ENCODE measurements at regions not wholly inside any gene's neighbourhood (a gene's known extent, or its start where the extent isn't known, plus 50 kb on each side); places are given as distances from the start of the nearest gene placed in this dataset.

DNA sequence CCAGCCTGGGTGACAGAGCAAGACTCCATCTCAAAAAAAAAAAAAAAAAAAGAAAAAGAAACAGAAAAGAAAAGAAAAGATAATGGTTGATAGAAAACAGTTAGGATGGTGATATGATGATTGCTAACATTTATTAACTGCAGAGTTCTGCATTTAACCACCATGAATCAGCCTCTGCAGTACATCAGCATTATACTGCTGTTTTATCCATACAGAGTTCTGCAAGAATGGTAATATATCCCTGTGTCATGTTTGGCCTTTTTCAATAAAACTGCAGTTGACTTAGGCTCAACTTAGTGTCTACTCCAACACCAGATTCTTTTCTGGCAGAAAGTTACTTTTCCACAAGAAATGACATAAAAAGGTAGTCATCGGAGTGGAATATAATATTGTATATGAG is 62.6 kb downstream of the DUSP6 start:
- no peak for DNase-seq (ENCODE audit: low read depth)
- no peak overlapping the region for H3K4me3 ChIP-seq (ENCODE audit: low read depth, low read length)
- TF ChIP-seq, protein P1, sequence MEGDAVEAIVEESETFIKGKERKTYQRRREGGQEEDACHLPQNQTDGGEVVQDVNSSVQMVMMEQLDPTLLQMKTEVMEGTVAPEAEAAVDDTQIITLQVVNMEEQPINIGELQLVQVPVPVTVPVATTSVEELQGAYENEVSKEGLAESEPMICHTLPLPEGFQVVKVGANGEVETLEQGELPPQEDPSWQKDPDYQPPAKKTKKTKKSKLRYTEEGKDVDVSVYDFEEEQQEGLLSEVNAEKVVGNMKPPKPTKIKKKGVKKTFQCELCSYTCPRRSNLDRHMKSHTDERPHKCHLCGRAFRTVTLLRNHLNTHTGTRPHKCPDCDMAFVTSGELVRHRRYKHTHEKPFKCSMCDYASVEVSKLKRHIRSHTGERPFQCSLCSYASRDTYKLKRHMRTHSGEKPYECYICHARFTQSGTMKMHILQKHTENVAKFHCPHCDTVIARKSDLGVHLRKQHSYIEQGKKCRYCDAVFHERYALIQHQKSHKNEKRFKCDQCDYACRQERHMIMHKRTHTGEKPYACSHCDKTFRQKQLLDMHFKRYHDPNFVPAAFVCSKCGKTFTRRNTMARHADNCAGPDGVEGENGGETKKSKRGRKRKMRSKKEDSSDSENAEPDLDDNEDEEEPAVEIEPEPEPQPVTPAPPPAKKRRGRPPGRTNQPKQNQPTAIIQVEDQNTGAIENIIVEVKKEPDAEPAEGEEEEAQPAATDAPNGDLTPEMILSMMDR (IDR thresholded peaks at IDR 0.05; ENCODE audit: insufficient read depth, low read depth, low read length, missing control alignments): no peak

DNA sequence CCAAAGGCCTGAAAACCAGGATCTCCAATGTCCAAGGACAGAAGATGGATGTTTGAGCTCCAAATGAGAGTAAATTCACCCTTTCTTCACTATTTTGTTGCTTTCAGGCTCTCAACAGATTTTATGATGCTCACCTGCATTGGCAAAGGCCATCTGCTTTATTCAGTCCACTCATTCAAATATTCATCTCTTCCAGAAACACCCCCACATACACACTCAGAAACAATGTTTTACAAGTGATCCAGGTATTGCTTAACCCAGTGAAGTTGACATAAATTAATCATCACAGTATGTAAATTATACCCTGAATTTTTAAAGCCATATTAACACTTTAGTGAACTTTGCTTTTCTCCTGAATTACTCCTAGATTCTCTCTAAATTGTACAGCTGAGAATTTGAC is 63.3 kb downstream of the DUSP6 start:
- TF ChIP-seq, protein P1 (IDR thresholded peaks at IDR 0.05; ENCODE audit: insufficient read depth, low read depth, low read length, missing control alignments): no peak
- no peak for DNase-seq (ENCODE audit: low read depth)
- no peak overlapping the region for H3K4me3 ChIP-seq (ENCODE audit: low read depth, low read length)

DNA sequence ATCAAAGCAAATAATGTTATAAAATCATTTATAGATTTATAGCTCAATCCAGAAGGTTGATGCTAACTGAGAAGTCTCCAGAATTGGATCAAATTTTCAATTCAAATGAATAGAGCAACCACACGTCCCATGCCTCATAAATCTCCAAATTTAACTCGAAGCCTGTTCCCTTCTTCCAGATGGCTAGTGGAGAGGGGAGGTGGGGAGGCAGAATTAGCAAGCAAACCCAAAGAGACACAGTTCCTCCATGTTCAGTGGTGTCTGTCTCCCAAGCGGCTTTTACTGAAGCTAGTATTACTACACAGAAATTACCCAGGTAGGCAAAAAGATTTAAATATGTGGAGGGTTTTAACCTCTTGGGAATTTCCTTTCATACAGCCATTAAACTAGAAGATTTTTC is 65.8 kb downstream of the DUSP6 start:
- no peak overlapping the region for H3K4me3 ChIP-seq (ENCODE audit: low read depth, low read length)
- no peak for DNase-seq (ENCODE audit: low read depth)

DNA sequence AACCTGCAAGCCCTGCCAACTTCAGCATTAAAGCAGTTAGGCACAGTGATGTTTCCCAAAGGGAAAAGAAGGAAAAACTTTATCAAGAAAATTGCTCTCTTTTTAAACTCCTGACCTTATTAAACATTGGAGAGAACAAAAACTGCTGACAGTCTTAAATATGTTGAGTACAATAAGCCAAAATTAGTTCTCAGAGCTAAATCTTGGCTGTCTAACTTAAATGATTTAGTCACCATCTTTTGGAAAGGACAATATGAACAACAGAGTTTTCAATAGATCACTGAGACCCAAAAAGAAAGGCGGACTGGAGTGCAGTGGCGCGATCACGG is 70.8 kb downstream of the DUSP6 start:
- DNase-seq (ENCODE audit: low read depth): no peak
- no peak overlapping the region for H3K4me3 ChIP-seq (ENCODE audit: low read depth, low read length)
- TF ChIP-seq, protein P1 (IDR thresholded peaks at IDR 0.05; ENCODE audit: insufficient read depth, low read depth, low read length, missing control alignments): no peak

More for the DNA sequence above, 65.8 kb downstream of the DUSP6 start:
- TF ChIP-seq, protein P1 (IDR thresholded peaks at IDR 0.05; ENCODE audit: insufficient read depth, low read depth, low read length, missing control alignments): no peak

DNA sequence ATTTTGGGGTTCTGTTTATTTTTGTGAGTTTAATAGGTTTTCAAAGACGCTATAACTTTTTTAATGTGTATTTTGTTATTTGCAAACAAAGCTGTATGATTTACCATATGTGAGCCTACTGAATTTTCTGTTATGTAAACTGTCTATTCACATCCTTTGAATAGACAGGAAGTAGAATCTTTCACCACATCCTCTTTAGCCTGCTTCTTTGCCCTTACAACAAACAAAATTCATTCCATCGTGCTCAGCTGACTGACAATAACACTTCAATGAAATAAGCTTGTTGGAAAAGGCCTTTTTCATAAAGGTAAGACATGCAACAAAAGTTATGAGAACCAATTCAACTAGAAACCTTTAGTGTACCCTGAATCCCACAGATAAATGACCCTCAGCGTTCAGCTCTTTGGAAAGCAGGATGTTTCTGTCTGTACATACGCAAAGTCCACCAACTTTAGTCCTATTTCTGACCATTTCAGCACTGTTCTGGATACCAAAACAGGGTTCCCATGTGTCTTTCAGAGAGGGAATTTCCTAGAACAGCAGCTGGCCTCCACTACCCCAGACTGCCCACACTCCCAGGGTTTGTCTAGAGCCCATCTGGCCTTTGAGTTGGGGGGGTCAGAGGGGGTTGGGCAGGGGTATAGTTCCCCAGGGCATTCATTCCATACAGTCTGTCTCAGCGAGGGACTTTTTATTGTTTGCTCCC is 71.3 kb downstream of the DUSP6 start:
- TF ChIP-seq, protein P1 (IDR thresholded peaks at IDR 0.05; ENCODE audit: insufficient read depth, low read depth, low read length, missing control alignments): no peak
- H3K4me3 ChIP-seq (ENCODE audit: low read depth, low read length): no peak overlapping the region
- no peak for DNase-seq (ENCODE audit: low read depth)

DNA sequence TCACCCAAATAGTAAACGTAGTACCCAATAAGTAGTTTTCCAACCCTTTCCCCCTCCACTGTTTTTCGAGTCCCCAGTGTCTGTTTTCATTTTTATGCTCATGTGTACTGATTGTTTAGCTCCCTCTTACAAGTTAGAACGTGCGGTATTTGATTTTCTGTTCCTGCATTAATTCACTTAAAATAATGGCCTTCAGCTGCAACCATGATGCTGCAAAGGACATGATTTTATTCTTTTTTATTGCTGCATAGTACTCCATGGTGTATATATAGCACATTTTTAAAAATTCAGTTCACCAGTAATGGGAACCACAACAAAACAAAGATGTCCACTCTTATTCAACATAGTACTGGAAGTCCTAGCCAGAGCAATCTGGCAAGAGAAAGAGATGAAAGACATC is 72.8 kb downstream of the DUSP6 start:
- DNase-seq (ENCODE audit: low read depth): no peak
- TF ChIP-seq, protein P1 (IDR thresholded peaks at IDR 0.05; ENCODE audit: insufficient read depth, low read depth, low read length, missing control alignments): no peak
- H3K4me3 ChIP-seq (ENCODE audit: low read depth, low read length): no peak overlapping the region

DNA sequence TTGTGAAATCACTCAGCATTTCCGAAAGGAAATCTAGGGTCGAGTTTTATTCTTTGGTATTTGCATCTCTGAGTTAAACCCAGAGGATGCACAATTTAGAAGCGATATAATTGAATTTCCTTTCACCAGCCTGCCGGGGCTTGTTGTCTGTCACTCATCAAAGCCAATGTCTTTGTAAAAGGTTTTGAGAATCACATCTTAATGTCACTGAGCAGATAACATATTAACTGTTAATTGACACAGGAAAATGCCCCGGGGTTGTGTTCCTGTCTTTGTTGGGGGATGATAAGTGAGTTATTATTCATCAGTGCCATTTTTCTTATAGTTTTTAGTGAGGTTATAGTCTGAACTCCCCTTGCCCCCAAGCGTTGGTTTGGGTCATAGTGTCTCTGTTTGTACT is 73.4 kb downstream of the DUSP6 start:
- H3K4me3 ChIP-seq (ENCODE audit: low read depth, low read length): no peak overlapping the region
- DNase-seq (ENCODE audit: low read depth): no peak

More for the DNA sequence above, 73.4 kb downstream of the DUSP6 start:
- TF ChIP-seq, protein P1 (IDR thresholded peaks at IDR 0.05; ENCODE audit: insufficient read depth, low read depth, low read length, missing control alignments): no peak

Data from GM12865 (cell line).